ENCODE measurements at regions not wholly inside any gene's neighbourhood (a gene's known extent, or its start where the extent isn't known, plus 50 kb on each side); places are given as distances from the start of the nearest gene placed in this dataset.

GRCh38 chr20:52838510-52839241 lies 133.5 kb upstream of the TSHZ2 start:
- CTCF ChIA-PET: no interaction called here
- no peak overlapping the region for H3K27ac ChIP-seq
- TF ChIP-seq, protein P1, sequence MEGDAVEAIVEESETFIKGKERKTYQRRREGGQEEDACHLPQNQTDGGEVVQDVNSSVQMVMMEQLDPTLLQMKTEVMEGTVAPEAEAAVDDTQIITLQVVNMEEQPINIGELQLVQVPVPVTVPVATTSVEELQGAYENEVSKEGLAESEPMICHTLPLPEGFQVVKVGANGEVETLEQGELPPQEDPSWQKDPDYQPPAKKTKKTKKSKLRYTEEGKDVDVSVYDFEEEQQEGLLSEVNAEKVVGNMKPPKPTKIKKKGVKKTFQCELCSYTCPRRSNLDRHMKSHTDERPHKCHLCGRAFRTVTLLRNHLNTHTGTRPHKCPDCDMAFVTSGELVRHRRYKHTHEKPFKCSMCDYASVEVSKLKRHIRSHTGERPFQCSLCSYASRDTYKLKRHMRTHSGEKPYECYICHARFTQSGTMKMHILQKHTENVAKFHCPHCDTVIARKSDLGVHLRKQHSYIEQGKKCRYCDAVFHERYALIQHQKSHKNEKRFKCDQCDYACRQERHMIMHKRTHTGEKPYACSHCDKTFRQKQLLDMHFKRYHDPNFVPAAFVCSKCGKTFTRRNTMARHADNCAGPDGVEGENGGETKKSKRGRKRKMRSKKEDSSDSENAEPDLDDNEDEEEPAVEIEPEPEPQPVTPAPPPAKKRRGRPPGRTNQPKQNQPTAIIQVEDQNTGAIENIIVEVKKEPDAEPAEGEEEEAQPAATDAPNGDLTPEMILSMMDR (conservative IDR thresholded peaks at IDR 0.05; ENCODE audit: low read depth): no peak
- POLR2A ChIA-PET (ENCODE audit: low non-redundant PET): no interaction called here
- no peak for DNase-seq (ENCODE audit: low spot score)

- TF ChIP-seq, protein P1 (conservative IDR thresholded peaks at IDR 0.05; ENCODE audit: low read depth): no peak
- H3K27ac ChIP-seq: no peak overlapping the region
- no peak for DNase-seq (ENCODE audit: low spot score)
- POLR2A ChIA-PET (ENCODE audit: low non-redundant PET): no interaction called here
- CTCF ChIA-PET: interaction anchor here (0.7 kb wide), 1 partner anchor 31 kb away, joined by 4 read pairs; no protein-coding TSS in a partner anchor
These were observed 134.8 kb upstream of the TSHZ2 start for GRCh38 chr20:52837378-52837777.

- CTCF ChIA-PET: interaction anchor here (0.5 to 0.6 kb wide), 2 partner anchors 152 to 277 kb away, joined by 4 to 5 read pairs; no protein-coding TSS in a partner anchor
These were observed 138.3 kb upstream of the TSHZ2 start for GRCh38 chr20:52833901-52834300.

DNA sequence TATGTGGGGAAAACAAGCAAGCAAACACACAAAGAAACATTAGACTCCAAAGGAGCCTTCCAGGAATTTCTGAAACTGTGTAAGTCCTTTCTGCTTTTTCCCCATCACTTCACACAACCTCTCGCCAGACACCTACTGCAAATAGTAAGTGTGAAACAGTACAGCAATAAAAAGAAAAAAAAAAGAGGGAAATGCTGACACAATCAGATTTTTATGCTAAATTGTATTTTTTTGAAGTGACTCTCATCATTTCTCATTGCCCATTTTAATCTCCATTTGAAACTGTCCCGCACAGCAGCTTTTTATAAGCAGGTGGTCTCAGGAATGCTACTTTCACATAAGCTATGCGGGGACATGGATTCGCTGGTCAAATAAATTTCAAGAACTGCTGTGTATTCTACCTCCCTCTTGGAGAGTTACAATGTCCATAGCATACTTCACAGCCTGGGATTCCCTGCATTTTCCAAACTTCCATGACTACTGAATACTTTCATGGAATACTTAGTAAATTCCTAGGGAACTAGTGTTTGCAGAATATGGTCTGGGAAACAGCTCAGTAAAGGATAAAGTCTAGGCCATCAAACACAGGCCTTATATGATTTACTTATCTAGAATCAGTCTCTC lies 139.9 kb upstream of the TSHZ2 start:
- TF ChIP-seq, protein P1 (conservative IDR thresholded peaks at IDR 0.05; ENCODE audit: low read depth): no peak
- CTCF ChIA-PET: no interaction called here

More at GRCh38 chr20:52833901-52834300, 138.3 kb upstream of the TSHZ2 start:
- DNase-seq (ENCODE audit: low spot score): no peak
- H3K27ac ChIP-seq: no peak overlapping the region
- POLR2A ChIA-PET (ENCODE audit: low non-redundant PET): no interaction called here
- TF ChIP-seq, protein P1 (conservative IDR thresholded peaks at IDR 0.05; ENCODE audit: low read depth): no peak

GRCh38 chr20:52830598-52830997 lies 141.6 kb upstream of the TSHZ2 start:
- ChIA-PET POLR2A (ENCODE audit: low non-redundant PET) (interaction anchor here (0.7 kb wide), 1 partner anchor 9 kb away, joined by 6 read pairs; no protein-coding TSS in a partner anchor), CTCF (interaction anchor here (0.6 kb wide), 1 partner anchor 1377 kb away, joined by 3 read pairs; the partner anchor contains the start of gene PFDN4)
- H3K27ac ChIP-seq: no peak overlapping the region
- DNase-seq (ENCODE audit: low spot score): no peak
- TF ChIP-seq, protein P1 (conservative IDR thresholded peaks at IDR 0.05; ENCODE audit: low read depth): no peak

More for the DNA sequence above, 139.9 kb upstream of the TSHZ2 start:
- no peak for DNase-seq (ENCODE audit: low spot score)
- POLR2A ChIA-PET (ENCODE audit: low non-redundant PET): no interaction called here
- H3K27ac ChIP-seq: no peak overlapping the region

GRCh38 chr20:52829111-52829510 lies 143.0 kb upstream of the TSHZ2 start:
- DNase-seq (ENCODE audit: low spot score): no peak
- H3K27ac ChIP-seq: no peak overlapping the region
- ChIA-PET POLR2A (ENCODE audit: low non-redundant PET) (no interaction called here), CTCF (no interaction called here)
- TF ChIP-seq, protein P1 (conservative IDR thresholded peaks at IDR 0.05; ENCODE audit: low read depth): no peak

Data from RWPE1 (cell line).